ENCODE measurements at regions not wholly inside any gene's neighbourhood (a gene's known extent, or its start where the extent isn't known, plus 50 kb on each side); places are given as distances from the start of the nearest gene placed in this dataset.

- ChIA-PET CTCF (no interaction called here), POLR2A (ENCODE audit: unreplicated experiment) (no interaction called here)
- no peak overlapping the region for H3K23ac ChIP-seq (ENCODE audit: low read depth, low read length)
- H3K27ac ChIP-seq (ENCODE audit: insufficient read depth, low read length) = no peak overlapping the region
- no peaks in the 10 kb centered on the region for H3K79me1 ChIP-seq (ENCODE audit: low read depth in 1 of 2, low read length in 2 of 2)
- no peak overlapping the region for H4K8ac ChIP-seq (ENCODE audit: low read depth in 2 of 2, low read length in 2 of 2)
- no TSS peak for BruUV-seq (replicated peaks)
- no peak overlapping the region for H2BK120ac ChIP-seq (ENCODE audit: low read depth, low read length)
- dilution Hi-C loops (cut with HindIII; ENCODE audit: low sequenced_read_pairs, unreplicated experiment) (no loop called here), intact Hi-C loops (cut with micrococcal nuclease) (no loop called here), in situ Hi-C loops (cut with MboI; ENCODE audit: low sequenced_read_pairs) (no loop called here)
- no peaks in the 10 kb centered on the region for H3K36me3 ChIP-seq (ENCODE audit: control insufficient read depth, insufficient read depth, low read length)
- no peak overlapping the region for H4K5ac ChIP-seq (ENCODE audit: low read depth, low read length)
- no peak overlapping the region for H3K9ac ChIP-seq (ENCODE audit: low read depth, low read length)
- no peaks in the 10 kb centered on the region for H3K27me3 ChIP-seq (ENCODE audit: control insufficient read depth, insufficient read depth, low read length)
- ATAC-seq (ENCODE audit: low read depth) = no peak
- no peaks in the 10 kb centered on the region for H3K9me1 ChIP-seq (ENCODE audit: insufficient read depth, low read length)
- H3K9me3 ChIP-seq (ENCODE audit: control insufficient read depth, insufficient read depth, low read length) = peaks cover 50% of the 10 kb centered on the region
- TF ChIP-seq CHD1 (IDR thresholded peaks at IDR 0.05; ENCODE audit: low read depth, low read length) (no peak), MXI1 (IDR thresholded peaks at IDR 0.05; ENCODE audit: borderline replicate concordance, low read depth, low read length) (no peak), USF2 (IDR thresholded peaks at IDR 0.05; ENCODE audit: low read depth, low read length) (no peak), CEBPB (IDR thresholded peaks at IDR 0.05; ENCODE audit: low read depth, low read length) (no peak), BHLHE40 (IDR thresholded peaks at IDR 0.05; ENCODE audit: low read depth, low read length) (no peak), SMC3 (IDR thresholded peaks at IDR 0.05; ENCODE audit: low read depth, low read length) (no peak), POLR2A (IDR thresholded peaks at IDR 0.05; ENCODE audit: low read depth, low read length) (no peak), MAFK (IDR thresholded peaks at IDR 0.05; ENCODE audit: low read depth, low read length) (no peak), RCOR1 (IDR thresholded peaks at IDR 0.05; ENCODE audit: insufficient replicate concordance, low read length) (no peak), RFX5 (IDR thresholded peaks at IDR 0.05; ENCODE audit: low read depth, low read length) (no peak), ELK1 (IDR thresholded peaks at IDR 0.05; ENCODE audit: borderline replicate concordance, low read depth, low read length) (no peak), MAZ (IDR thresholded peaks at IDR 0.05; ENCODE audit: borderline replicate concordance, low read depth, low read length) (no peak), NFE2L2 (IDR thresholded peaks at IDR 0.05; ENCODE audit: low read depth, low read length) (no peak), RAD21 (IDR thresholded peaks at IDR 0.05; ENCODE audit: low read length) (no peak), CTCF (conservative IDR thresholded peaks at IDR 0.05; ENCODE audit: low read depth, low read length) (no peak)
- no peak overlapping the region for H2AK5ac ChIP-seq (ENCODE audit: low read depth, low read length)
- H2BK20ac ChIP-seq (ENCODE audit: low read depth, low read length) = no peak overlapping the region
- H2AK9ac ChIP-seq (replicated peaks; ENCODE audit: low read depth, low read length, poor library complexity) = no peak overlapping the region
- no peak overlapping the region for H4K91ac ChIP-seq (ENCODE audit: insufficient read depth, low read depth, low read length)
- H4K20me1 ChIP-seq (ENCODE audit: insufficient read depth, low read length) = no peaks in the 10 kb centered on the region
- H3K4me2 ChIP-seq (ENCODE audit: low read depth, low read length) = no peak overlapping the region
- no peak overlapping the region for H2BK5ac ChIP-seq (ENCODE audit: low read depth, low read length, poor library complexity, severe bottlenecking)
- no peak overlapping the region for H2BK15ac ChIP-seq (ENCODE audit: low read depth, low read length)
- no peak overlapping the region for H2AFZ ChIP-seq (replicated peaks; ENCODE audit: low read length, poor library complexity)
- no peak overlapping the region for H3K4me3 ChIP-seq (ENCODE audit: insufficient read depth, low read depth, low read length)
- no peak overlapping the region for H3K56ac ChIP-seq (ENCODE audit: extremely low read depth, insufficient read depth, low read length)
- H3K18ac ChIP-seq (ENCODE audit: low read depth, low read length) = no peak overlapping the region
- no peak overlapping the region for H3K14ac ChIP-seq (replicated peaks; ENCODE audit: low read depth, low read length)
- DNase-seq = no peak
- H3K4ac ChIP-seq (ENCODE audit: low read depth, low read length) = no peak overlapping the region
- no peaks in the 10 kb centered on the region for H3K4me1 ChIP-seq (ENCODE audit: control insufficient read depth, insufficient read depth, low read length)
Observed at GRCh38 chr14:98931126-98931525, 340.9 kb downstream of the BCL11B start.

Measured in IMR-90 (cell line).